ENCODE measurements at regions not wholly inside any gene's neighbourhood (a gene's known extent, or its start where the extent isn't known, plus 50 kb on each side); places are given as distances from the start of the nearest gene placed in this dataset.
"Not testable (repeated sequence)": the region's sequence is repeated elsewhere in the genome, so short reads cannot be mapped to it uniquely, and the experiment has no call there.

DNA sequence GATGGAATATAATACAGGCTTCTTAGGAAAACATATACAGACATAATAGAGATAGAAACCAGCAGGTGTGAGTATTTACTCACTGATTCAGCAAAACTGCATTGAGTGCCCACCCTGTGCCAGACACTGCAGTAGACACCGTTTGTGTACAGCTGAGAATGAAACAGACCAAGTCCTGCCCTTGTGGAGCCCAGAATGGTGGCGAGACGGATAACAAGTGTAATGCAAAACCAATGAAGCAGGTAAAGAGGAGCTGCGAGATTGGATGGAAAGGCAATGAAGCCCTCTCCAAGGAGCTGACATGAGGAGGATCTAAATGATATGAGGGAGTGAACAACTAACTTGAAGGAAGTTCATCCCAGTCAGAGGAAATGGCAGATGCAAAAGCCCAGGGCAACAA is 256.4 kb downstream of the MEX3B start:
- no peak for DNase-seq (ENCODE audit: extremely low read depth in 1 of 11, low read depth in 9 of 11, low spot score in 4 of 11)

- DNase-seq (ENCODE audit: extremely low read depth in 1 of 11, low read depth in 9 of 11, low spot score in 4 of 11): no peak
Measured at GRCh38 chr15:81786776-81787175, 259.0 kb downstream of the MEX3B start.

GRCh38 chr15:81785679-81786078 is 260.1 kb downstream of the MEX3B start:
- no peak for DNase-seq (ENCODE audit: extremely low read depth in 1 of 11, low read depth in 9 of 11, low spot score in 4 of 11)

DNA sequence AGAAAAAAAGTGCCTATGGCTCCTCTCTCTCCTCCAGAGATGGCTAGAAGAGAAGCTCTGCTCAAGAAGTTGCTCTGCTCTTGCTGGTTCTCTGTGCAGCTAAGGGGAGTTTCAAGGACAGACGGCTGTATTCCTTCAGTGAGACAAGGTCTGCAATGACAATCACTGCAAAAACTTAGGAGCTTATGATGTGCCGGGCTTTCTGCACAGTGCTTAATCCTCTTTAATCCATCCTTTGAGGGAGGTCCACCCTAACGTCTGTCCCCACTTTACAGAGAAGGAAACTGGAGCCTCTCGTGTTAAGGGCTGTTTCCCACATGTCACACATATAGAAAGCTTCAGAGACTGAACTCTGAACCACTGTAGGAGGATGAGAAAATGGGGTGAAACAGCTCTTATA is 260.6 kb downstream of the MEX3B start:
- DNase-seq (ENCODE audit: extremely low read depth in 1 of 11, low read depth in 9 of 11, low spot score in 4 of 11): no peak

DNA sequence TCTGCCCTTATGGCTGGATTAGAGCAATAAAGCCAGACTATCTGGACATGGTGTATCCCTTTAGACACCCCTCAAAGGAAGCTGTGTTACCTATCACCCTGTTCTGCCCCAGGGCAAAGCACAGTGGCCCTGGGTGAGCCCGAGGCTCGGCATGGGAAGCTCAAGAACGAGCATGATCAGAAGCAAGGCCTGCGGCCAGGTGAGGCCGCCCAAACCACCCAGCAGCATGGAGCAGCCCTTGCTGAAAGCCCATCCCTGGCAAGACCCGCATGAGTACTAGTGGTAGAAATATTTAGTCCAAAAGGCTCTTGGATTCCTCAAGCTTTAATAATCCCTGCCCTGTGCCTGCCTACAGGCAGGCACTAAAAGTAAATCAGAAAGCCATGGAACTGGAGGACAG is 261.1 kb downstream of the MEX3B start:
- no peak for DNase-seq (ENCODE audit: extremely low read depth in 1 of 11, low read depth in 9 of 11, low spot score in 4 of 11)

DNA sequence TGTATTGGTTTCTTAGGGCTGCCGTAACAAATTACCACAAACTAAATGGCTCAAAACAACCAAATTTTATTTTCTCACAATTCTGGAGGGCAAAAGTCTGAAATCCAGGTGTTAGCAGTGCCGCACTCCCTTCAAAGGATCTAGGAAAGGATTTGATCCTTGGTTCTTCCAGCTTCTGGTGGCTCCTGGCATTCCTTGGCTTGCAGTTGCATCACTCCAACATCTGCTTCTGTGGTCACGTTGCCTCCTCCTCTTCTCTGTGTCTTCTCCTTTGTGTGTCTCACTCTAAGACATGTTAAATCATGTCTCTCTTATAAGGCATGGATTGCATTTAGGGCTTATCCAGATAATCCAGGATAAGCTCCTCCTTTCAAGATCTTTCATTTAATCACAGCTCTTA is 262.2 kb downstream of the MEX3B start:
- DNase-seq (ENCODE audit: extremely low read depth in 1 of 11, low read depth in 9 of 11, low spot score in 4 of 11): no peak

- no peak for DNase-seq (ENCODE audit: extremely low read depth in 1 of 11, low read depth in 9 of 11, low spot score in 4 of 11)
Measured at GRCh38 chr15:81783076-81783475, 262.7 kb downstream of the MEX3B start.

DNA sequence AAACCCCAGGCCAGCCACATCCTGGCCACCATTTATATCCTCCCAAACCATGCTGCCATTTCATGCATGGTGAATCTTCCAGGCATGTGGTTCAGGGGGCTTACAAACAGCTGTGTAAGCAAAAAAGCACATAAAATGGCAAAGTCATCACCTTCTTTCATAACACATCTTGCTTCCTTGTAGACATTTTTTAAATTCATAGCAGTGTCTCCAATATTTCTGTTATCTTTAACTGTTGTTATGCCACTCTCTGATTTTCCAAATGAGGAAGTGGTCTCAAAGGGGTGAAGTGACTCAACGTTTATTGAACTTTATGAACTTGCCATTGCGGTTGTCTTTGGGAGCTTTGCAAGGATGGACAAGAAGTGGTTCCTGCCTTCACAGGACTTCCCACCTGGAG is 264.4 kb downstream of the MEX3B start:
- no peak for DNase-seq (ENCODE audit: extremely low read depth in 1 of 11, low read depth in 9 of 11, low spot score in 4 of 11)

DNA sequence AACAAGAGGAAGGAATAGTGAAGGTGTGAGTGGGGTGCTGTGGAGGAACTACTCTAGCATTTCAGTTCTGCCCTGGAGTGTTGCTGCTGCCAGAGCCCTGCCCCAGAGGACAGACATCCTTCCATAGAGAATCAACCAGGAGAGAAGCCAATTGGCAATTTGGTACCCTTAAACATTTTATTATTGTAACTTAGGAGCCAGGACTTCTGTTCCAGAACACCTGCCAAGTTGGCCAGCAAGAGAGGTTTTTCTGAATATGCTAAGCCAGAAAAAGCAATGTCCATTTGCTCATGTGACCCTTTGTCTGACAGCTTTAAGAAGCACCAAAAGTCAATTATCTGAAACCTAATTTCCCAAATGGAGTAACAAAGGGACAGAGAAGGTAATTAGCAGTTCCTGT is 264.9 kb downstream of the MEX3B start:
- no peak for DNase-seq (ENCODE audit: extremely low read depth in 1 of 11, low read depth in 9 of 11, low spot score in 4 of 11)

GRCh38 chr15:81779181-81779580 is 266.6 kb downstream of the MEX3B start:
- no peak for DNase-seq (ENCODE audit: extremely low read depth in 1 of 11, low read depth in 9 of 11, low spot score in 4 of 11)

GRCh38 chr15:81777546-81777945 is 268.3 kb downstream of the MEX3B start:
- no peak for DNase-seq (ENCODE audit: extremely low read depth in 1 of 11, low read depth in 9 of 11, low spot score in 4 of 11)

- DNase-seq (ENCODE audit: extremely low read depth in 1 of 11, low read depth in 9 of 11, low spot score in 4 of 11): no peak
Measured at GRCh38 chr15:81776976-81777375, 268.8 kb downstream of the MEX3B start.

GRCh38 chr15:81775779-81776178 is 270.0 kb downstream of the MEX3B start:
- DNase-seq (ENCODE audit: extremely low read depth in 1 of 11, low read depth in 9 of 11, low spot score in 4 of 11): not testable (repeated sequence)

DNA sequence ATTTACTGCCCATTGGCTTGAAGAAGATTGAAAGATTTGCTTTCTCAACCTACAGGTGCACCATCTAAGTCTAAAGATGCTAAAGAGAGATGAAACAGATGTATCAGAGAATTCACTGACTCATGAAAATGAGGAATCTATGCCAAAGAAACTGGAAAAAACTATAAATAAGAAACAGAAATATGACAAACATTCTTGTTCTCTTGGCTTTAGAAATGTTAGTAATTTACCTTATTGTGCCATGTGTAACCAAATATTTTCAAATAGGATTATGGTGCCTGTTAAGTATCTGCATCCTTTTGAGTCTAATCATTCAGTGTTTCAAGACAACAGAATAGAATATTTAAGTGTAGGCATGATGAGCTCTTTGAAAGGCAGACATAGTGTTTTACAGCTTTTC is 271.5 kb downstream of the MEX3B start:
- DNase-seq (ENCODE audit: extremely low read depth in 1 of 11, low read depth in 9 of 11, low spot score in 4 of 11): no peak

- DNase-seq (ENCODE audit: extremely low read depth in 1 of 11, low read depth in 9 of 11, low spot score in 4 of 11): no peak
Measured at GRCh38 chr15:81768773-81769172, 277.0 kb downstream of the MEX3B start.

DNA sequence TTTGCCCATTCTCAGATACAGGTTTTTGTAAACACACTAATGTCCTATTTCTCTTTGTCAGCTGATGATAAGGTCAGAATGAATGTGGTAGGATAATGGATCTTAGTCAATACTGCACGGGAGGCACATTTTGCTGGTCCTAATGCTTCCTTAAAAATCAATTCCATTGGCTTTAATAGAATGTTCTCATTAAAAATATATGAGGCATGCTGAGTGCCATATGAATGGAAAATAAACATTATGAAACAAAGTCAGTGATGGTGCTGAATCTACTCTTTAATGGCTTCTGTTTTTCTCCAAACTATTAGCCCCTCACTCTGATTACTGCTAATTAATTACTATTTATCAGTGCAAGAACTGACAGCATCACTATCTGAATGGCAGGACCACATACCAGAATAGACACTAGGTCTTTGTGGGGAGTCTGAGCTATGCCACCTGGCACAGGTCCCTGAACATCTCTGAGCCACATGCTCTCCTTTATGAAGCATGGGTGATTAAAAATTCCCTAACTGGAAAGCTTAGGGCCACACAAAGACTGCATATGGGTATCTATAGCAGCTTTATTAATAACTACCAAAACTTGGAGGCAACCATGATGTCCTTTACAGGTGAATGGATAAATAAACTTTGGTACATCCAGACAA is 278.9 kb downstream of the MEX3B start:
- DNase-seq (ENCODE audit: extremely low read depth in 1 of 11, low read depth in 9 of 11, low spot score in 4 of 11): no peak

DNA sequence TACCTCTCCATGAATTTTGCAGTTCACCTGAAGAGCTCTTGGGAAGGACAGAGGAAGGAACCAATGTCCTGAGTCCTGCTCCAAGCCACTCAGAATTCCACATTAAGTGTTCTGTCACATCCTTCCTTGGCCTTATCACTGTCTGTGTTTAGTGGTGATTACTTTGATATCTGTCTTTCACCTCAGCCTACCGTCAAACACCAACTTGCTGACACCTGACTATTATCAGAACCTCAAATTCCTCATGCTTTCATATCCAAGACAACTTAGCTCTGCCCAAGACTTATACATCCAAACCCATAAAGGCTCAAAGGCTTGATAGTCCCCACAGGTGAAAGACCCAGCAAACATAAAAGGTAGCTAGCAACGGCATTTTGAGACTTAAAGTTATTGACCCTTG is 280.0 kb downstream of the MEX3B start:
- no peak for DNase-seq (ENCODE audit: extremely low read depth in 1 of 11, low read depth in 9 of 11, low spot score in 4 of 11)

DNA sequence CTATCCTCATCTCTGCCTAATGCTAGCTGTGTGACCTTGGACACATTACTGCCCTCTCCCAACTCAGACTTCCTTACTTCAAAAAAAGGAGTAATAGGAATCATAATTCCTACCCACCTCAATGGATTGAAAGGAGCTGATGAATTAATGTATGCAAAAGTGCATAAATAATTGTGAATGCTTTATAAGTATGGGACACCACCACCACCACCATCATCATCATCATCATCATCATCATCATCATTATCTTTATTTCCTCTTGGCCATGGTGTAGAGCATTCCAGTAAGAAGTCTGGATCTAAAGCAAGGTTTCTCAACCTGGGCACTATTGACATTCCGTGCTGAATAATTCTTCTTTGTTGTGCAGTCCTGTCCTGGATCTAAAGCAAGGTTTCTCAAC is 282.5 kb downstream of the MEX3B start:
- no peak for DNase-seq (ENCODE audit: extremely low read depth in 1 of 11, low read depth in 9 of 11, low spot score in 4 of 11)

DNA sequence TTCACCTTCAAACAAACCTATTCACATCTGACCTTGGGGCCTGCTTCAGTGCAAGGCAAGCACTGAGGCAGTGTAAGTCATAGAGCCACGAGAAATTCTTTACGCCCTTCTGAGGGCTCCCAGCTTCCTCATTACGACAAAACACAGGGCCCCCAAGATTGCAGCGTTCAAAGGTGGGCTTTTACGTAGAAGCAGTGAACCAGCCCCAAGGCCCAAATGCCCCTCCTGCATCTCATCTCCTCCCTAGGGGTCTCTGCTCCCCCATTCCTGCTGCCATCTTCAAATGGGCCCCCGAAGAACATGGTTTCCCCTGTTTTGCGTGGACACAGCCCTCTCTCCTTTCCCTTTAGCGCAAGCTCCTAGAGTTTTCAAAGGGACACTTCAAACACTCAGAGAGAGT is 285.1 kb downstream of the MEX3B start:
- no peak for DNase-seq (ENCODE audit: extremely low read depth in 1 of 11, low read depth in 9 of 11, low spot score in 4 of 11)

DNA sequence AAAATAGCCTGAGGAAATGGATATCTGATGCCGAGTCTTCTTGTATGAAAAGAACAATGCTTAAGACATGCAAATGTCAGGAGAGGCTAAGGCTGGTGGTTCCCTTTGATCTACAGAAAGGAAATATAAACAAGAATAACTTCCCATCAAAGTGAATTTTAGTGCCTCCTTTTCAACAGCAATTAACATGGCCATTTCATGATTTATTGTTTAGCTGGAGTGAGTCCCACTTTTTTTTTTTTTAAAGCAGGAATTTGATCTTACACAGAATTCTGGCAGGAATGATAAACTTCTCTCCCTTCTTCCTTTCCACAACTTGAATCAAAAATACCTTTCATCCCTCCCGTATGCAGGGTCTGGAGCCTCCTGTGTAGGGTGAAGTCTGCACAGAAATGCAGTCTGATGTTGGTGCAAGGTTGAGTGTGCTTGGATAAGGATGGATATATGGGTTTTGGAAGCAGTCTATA is 287.0 kb downstream of the MEX3B start:
- DNase-seq (ENCODE audit: extremely low read depth in 1 of 11, low read depth in 9 of 11, low spot score in 4 of 11): peak in 7 of 11 donors; percentile 46 to 69 (median 51)

DNA sequence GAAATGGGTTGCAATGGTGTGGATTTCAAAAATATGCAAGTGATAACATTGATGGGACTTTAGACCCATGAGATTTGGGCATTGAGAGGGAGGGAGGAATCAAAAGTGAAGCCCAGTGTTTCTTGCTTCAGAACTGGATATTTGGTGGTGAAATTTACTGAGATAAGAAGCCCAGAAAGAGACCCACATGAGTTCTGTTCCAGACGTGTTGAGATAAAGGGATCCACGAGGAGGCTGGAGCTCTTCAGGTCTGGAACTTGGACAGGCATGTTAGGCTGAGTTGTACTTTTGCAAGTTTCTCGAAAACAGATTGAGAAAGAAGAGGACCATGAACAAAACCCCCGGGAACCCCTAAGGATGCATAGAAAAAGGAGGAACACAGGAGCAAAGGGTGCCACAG is 290.2 kb downstream of the MEX3B start:
- no peak for DNase-seq (ENCODE audit: extremely low read depth in 1 of 11, low read depth in 9 of 11, low spot score in 4 of 11)

- no peak for DNase-seq (ENCODE audit: extremely low read depth in 1 of 11, low read depth in 9 of 11, low spot score in 4 of 11)
Measured at GRCh38 chr15:81754078-81754477, 291.7 kb downstream of the MEX3B start.
